ENCODE measurements at regions not wholly inside any gene's neighbourhood (a gene's known extent, or its start where the extent isn't known, plus 50 kb on each side); places are given as distances from the start of the nearest gene placed in this dataset.

DNA sequence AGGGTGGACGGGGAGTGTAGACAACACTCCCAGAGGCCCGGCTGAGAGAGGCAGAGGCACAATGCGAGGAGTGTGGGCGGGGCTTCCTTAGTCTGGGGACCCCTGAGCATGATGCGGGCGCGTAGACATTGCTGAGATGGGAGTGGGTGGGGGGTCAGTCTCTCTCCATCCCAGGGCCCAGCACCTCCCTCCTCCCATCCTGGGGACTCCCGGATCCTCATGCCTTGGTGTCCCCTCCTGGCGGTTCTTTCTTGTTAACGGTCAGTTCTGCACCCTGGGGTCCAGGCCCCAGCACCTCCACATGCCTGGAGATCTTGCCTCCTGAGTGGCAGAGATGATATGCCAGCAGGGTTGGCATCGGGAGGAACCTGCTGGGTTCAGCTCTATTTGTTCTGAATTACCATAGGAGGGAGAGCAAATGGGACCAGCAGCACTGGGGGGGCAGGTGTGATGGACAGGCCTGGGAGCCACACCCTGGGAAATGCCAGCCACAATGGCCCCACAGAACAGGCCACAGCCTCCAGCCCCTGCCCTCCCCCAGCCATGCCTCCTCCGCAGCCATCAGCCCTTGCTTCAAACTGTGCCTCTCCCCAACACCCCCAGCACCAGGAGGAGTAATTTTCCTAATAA is 55.7 kb downstream of the RTL6 start:
- no peak for DNase-seq

DNA sequence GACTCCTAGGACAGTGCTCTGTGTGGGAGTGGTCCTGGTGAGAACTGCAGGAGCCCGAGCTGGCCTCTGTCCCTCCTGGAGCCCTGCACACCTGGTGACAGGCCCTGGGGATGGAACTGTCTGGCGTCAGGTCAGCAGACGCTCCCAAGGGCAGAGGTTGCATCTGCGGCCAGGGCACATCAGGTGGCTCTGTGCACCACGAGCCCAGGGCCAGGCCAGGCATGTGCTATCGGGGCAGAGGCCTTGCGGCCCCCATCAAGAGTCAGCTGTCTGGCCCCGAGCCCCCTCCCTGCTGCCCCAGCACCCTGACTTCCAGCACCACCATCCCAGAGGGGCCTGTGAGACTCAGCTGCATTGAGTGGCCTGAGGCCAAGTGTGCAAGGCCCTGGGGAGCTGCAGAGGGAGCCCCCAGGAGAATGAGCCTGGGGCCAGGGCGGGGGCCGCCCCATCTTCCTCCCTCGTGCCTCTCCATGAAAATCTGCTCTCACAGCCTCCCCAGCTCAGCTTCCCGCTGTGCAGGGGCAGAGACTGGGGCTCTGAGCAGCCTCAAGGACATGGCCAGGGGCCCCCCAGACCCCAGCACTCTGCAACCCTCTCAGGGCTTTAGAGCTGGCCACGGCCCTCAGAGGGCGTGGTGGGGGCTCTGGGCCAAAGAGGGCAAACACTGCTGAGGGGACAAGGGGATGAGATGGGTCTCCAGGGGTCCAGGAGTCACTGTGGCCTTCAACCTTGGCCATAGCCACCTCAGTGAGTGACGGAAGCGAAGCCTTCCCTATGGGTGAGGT is 56.4 kb downstream of the RTL6 start:
- no peak for DNase-seq

DNA sequence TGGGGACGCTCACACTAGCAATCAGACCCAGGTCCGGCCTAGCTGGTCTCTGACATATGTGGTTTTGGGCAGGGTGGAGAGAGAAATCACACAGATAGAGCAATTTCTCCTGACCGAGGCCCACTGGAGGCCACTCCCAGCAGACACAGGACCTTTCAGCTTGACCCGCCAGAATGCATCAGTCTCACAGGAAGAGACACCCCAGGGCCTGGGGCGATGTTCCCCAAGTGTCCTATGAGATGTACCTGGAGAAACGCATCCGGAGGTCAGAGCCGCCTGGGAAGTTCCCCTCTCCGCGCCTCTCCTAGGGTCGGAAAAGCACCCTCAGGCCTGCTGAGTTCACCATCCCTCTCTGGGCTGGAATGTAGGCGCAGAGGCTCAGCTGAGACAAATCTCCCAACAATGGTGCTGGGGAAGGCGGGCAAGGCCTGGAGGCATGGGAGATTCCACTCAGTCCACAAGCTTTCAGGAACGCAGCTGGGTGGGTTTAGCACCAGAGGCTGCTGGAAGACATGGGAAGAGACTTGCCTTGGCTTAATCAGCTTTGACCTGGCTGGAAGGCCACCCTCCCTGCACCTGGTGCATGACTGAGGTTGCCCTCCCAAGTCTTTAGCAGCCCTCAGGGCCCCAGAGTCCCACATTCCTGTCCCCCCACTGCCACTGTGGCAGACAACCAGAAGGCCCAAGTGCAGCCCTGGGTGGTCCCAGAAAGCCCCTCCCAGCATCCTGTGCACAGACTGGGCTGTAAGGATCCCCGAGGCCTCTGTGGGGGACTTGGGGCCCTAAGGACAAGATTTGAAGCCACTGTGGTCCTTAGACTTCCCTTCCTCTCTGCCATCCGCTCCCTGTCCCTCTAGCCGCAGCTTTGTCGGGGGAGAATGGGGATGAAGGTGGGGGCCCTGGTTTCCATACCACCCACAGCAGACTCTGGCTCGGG is 57.5 kb downstream of the RTL6 start:
- no peak for DNase-seq

DNA sequence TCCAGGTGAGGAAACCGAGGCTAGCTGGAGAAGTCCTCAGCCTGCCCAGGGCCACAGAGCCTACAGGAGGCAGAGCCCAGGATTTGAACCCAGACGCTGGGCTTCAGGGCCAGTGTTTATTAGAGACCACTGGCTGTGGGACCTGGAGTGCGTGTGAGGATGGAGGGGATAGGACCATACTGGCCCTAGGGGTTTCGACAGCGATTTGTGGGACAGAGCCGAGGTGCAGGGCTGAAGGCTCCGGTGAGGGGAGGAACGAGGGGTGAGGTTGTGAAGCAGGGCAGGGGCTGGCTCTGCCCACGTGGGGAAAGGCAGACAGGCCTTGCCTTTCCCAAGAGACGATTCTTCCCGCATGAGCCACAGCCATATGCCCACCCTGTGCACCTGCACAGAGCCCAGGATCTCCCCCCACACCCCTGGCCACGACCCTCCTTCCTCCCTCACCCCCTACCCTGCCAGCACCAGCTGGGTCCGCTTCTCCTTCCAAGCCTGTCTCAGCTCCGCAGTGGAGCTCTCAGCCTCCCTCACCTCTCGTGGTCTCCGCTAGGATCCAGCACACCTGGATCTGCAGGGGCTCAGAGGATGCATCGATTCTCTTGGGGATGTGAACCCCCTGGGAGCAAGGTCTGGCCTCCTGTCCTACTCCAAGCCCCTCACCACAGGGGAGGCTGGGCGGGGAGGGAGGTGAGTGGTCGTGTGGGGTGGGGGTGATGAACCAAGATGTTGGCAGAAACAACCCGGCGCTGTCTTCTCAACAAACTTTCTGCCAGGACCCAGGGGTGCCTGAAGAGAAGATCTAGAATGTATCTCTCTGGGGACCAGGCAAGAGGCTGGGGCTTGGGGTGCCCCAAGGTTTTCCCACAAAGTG is 58.4 kb downstream of the RTL6 start:
- no peak for DNase-seq

DNA sequence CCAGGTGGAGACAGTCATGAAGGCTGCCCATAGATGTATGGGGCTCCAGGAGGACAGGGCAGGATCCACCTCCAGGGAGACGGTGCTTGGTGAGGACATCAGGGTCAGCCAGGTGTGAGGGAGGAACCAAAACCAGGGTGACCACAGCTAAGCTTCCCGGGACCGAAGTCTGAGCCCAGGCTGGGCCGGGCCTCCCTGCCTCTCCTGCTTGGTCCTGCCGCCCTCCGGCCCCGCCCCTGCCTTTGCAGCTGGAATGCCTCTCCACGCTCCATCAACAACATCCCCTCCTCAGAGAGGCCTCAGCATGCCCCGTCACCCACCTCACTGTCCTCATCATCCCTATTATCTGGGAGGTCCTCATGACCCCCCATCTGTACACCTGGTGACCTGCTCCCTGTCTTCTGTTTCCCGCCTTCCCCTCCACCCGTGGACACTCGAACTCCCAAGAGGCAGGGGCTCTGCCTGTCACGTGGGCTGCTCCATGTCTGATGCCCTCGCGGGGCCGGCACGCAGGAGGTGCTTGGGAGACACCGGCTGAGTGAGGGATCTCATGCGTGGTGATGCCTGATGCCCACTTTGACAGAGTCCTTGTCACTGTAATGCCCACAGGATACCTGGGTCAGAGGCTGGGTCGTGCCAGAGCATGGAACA is 59.4 kb downstream of the RTL6 start:
- no peak for DNase-seq

DNA sequence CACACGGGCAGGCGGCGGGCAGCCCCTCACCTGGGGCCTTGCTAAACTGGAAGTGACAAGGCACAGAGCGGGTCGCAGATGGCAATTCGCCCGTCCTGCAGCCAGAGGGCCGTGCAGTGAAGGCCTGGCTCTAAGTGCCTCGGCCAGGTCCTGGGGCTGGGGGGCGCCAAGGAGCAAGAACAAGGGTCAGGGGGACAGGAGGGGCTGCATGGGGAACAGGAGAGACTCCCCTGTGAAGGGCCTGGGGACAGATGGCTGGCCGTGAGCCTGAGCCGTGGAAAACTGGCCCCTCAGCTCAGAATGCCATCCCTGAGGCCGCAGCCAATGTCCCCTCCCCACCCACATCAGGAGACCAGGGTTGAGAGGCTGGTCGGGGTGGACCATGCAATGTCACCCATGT is 60.0 kb downstream of the RTL6 start:
- DNase-seq, result no peak

DNA sequence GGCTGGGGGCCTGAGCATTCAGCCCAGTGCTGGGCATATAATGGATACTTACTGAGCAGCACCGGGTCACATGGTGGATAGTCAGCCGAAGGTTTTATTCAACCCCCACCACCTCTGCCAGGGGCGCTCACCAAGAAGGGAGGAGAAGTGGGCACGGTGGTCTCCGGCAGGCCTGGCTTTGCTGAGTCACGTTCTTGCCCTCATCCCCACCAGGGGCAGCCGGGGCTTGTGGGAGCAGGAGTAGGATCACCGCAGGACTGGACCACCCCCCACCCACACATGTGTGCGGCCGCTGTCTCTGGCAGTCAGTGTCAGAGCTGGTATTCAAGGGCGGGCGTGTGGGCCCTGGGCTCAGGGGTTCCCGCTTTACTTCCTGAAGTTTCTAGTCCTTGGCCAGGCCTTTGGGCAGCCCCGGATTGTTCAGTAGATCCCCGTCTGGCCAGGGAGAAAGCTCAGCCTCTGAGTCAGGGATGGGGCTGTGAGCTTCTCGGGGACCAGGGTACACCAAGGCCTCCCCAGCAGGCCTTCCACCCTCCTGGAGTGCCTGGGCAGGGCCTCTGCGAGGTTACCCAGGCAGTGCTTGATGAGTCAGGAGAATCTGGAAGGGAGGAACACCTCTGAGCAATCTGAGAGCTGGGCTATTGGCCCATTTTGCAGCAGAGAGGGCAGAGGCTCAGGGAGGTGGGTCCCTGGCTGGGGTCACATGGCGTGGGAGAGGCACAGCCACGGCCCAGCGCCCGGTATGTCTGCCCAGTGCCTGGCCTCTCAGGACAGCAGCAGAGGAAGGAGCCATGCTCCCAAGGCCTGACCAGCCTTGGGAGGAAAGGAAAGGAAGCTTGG is 60.6 kb downstream of the RTL6 start:
- no peak for DNase-seq

DNA sequence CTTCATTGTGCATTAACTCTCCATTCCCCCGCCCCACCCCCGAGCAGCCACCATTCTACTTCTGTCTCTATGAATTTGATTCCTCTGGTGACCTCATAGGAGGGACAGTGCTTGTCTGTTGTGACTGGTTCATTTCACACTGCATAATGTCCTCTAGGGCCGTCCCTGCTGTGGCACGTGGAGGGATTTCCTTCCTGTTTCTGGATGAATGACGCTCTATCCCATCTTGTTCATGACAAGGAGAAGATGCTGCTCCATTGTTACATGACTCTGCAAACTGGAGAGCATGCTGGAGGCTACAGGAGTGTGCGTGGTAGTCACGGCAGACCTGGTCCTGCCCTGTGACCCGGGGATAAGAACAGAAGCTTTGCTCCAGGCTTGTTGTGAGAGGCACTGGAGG is 61.3 kb downstream of the RTL6 start:
- no peak for DNase-seq

DNA sequence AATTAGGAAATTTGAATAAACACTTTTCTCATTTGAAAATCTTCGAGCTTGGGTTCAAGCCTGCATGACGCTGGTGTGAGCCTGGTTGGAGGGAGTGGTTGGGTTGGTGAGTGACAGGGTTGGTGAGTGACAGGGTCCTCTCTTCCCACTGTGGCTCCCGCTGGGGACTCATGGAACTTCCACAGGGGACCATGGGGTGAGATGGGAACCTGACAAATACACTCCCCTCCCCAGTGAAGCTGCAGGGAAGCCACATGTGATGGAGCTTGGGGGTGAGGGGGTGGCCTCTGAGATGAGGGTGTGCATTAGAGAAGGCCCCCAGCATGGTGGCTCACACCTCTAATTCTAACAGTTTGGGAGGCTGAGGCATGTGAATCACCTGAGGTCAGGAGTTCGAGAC is 66.8 kb downstream of the RTL6 start:
- no peak for DNase-seq

DNA sequence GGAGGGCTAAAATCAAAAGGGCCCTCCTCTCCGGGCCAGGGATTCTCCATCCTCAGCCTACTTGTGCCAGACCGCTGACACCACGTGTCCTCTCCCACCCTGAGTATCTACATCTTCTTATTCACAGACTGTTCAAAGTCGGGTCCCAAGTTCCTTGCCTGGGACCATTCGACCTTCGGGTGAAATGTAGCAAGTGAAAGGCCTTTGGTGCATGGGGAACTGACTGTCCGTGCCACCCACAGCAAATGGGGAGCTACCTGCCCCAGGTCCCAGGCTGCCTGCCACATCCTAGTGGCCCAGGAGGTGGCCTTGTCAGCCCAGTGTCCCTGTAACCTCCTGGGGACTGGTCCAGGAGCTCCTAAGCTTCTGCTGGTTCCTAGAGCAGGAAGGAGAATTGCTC is 67.3 kb downstream of the RTL6 start:
- DNase-seq, result no peak

DNA sequence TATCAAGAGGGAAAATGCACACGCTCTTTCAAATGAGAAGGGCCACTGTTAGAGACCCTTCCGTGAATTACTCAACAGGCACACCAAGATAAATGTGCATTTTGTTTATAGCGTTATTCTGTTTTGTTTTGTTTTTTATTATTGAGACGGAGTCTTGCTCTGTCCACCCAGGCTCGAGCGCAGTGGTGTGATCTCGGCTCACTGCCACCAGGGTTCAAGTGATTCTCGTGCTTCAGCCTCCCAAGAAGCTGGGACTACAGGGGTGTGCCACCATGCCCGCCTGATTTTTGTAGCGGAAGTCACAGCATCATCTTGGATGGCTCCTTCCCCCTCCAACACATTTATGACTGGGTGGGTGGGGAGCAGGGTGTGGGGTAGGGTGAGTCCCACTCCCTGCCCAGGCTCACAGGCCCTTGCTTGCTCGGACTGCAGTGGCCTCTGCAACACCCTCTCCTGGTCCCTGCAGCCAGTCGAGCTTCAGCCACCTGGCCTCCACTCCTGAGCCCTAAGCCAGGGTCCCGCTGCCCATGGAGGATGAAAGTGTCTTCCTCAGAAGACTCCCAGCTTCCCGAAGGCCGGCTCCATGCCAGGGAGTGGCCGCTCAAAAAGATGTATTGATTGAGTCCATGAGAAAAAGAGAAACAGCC is 68.0 kb downstream of the RTL6 start:
- no peak for DNase-seq

DNA sequence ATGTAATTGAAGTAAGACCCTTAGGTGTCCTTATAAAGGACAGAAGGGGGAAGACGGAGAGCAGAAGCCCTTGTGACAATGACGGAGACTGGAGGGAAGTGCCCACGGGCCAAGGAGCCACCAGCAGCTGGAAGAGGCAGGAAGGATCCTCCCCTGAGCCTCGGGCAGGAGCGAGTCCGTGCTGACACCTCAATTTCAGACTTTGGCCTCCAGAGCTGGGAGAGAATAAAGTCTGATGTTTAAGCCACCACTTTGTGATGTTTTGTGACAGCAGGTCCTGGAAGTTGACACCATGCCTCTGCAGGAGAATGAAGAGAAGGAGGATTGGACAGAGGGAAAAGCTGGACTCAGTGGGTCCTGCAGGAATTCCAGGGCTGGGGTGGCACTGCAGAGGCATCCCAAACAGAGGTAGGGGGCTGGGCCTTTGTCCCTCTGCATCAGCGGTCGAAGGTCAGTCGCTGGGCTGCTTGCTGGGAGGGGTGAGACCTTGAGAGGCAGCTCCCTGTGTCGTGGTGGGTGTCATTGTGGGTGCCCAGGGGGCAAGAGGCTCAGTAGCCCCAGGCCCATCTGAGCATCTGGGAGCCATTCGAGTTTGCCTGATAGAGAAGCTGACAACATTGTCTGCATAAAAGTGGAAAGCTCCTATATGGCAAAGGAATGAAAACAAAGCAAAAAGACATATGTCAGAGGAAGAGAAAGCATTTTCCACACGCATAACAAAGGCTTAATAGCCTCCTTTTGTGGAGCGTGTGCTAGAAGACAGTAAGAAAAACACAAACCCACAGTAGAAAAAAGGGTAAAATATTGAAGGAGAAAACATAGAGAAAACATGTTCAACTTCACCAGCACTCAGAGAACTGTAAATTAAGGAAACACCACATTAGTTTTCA is 68.8 kb downstream of the RTL6 start:
- no peak for DNase-seq

DNA sequence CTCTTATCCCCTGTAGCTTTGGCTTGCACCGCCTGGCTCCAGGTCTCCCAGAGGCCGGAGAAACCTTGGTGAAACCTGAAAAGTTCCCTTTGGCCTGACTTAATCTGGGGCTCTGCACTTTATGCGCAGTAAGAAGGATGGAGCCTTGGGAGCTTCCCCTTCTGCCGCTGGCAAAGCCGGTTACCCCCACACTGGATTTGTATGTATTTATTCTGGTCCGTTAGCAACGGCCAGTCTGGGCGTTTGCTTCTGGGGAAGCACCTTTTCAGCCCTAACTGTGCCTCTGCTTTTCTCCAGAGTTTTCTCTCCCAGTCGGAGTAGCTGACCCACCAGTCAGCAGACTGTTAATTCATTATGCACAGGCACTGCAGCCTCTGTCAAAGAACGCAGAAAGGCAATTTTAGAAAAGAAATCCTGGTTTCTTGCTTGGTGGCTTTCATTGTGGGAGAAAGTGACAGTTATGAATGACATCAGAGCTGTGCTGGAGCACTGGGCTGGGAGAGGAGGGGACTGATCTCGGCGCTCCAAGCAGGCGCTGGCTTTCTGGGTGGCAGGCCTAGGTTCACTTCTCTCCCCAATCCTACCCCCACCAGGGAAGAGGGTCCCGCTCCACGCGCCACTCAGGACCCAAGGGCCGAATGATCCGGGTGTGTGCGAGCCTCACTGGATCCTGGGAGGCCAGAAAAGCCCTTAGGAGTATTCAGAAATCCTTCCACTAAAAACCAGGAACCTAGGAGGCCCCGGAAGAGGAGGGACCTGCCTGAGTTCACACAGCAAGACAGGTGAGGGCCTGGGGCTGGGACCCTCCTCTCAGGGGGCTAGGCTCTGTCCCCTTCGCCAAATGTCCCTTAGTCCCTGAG is 70.2 kb downstream of the RTL6 start:
- DNase-seq, result no peak

DNA sequence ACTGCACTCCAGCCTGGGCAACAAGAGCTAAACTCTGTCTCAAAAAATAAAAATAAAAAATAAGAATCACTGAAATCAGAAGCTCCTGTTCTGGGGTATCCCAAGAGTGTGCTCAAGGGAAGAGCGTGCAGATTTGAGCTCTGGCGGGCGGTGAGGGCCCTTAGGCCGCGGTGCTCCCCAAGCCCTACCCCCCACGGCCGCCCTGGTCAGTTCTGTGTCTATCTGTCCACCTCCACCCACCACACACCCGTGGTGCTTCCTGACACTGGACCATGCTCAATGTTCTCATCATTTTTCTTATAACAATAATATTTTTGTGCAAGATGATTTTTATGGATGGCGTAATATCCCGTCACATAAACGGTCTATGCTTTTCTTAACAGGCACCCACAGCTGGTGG is 71.1 kb downstream of the RTL6 start:
- DNase-seq, result no peak

DNA sequence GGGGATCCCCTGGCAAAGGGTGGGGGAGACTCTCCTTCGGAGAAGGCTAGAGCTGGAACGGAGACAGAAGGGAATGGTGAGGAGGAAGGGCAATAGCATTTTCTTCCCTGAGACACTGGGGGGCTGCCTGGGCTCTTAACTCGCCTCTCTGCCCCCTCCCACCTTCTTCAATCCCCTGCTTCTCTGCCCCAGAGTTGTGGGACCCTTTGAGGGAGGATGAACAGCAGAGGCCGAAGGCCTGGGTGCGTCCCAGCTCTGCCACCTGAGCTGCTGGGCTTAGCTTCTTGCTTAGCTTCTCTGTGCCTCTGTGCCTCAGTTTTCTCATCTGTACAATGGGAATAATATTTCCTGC is 72.4 kb downstream of the RTL6 start:
- DNase-seq, result no peak

DNA sequence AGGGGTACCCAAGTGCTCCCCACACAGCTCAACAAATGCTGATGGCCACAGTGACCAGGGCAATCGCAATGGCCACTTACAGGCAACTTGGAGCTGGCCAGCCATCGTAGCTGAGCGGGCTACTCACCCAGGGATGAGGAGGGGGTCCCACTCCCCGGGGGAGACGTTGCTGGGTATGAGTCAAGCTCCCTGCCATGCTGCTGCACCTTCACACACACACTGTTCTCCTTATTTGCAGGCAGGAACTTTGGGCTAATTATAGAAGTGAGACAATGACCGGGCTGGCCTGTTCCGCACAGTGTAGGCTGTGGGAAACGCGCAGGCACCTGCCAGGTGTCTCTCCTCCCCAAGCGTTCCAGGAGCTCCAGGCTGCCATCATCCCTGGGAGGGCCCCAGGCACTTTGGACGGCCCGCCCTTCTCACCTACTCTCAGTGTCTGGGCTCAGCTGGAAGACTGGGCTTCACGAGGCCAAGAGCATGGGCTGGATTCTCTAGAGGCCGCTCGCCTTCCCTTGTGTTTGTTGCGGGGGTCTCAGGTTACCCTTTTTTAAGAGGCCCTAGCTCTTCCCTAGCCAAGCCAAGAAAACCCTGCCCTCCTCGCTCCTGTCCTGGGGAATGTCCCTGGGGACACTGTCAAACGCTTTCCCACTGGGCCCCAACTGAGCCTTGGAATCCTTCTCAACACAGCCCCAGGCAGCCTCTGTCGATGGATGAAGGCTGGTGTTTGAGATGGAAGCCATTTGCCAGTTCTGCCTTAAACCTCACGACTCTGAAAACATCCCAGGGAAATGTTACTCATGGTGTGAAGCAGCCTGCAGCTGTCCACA is 73.0 kb downstream of the RTL6 start:
- peak; percentile 8 for DNase-seq

DNA sequence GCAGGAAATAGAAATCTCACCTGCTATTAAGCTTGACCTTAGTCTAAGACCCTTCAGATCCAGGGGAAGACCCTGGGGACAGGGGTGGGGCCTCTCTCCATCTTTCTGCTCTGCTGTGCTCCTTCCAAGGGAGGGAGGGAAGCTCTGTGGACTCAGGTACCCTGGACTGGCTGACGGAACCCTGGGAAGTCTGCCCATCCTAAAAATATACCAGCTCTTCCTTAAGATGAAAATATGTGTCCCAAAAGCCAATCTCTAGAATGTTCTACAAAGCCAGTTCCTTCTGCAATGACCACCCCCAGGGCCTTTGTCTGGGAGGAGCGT is 73.7 kb downstream of the RTL6 start:
- DNase-seq, result no peak

Data from NCI-H526 treated with DMSO at 0.1 percent for 48 hours (cell line).